SK-N-MC (cell line): ENCODE measurements at regions not wholly inside any gene's neighbourhood (a gene's known extent, or its start where the extent isn't known, plus 50 kb on each side); places are given as distances from the start of the nearest gene placed in this dataset.

Source experiments
- EZH2 ChIP-seq: fragments of 200-600 bp; sonication (generic); IDR thresholded peaks from one replicate; pipeline ENCODE4 v1.6.1; 2017; ENCODE audit warnings: antibody characterized with exemption
- POLR2AphosphoS5 ChIP-seq: IDR thresholded peaks from 2 replicates; pipeline ENCODE4 v1.6.1; 2012; ENCODE audit warnings: mild to moderate bottlenecking, low read depth, low read length, borderline replicate concordance

DNA sequence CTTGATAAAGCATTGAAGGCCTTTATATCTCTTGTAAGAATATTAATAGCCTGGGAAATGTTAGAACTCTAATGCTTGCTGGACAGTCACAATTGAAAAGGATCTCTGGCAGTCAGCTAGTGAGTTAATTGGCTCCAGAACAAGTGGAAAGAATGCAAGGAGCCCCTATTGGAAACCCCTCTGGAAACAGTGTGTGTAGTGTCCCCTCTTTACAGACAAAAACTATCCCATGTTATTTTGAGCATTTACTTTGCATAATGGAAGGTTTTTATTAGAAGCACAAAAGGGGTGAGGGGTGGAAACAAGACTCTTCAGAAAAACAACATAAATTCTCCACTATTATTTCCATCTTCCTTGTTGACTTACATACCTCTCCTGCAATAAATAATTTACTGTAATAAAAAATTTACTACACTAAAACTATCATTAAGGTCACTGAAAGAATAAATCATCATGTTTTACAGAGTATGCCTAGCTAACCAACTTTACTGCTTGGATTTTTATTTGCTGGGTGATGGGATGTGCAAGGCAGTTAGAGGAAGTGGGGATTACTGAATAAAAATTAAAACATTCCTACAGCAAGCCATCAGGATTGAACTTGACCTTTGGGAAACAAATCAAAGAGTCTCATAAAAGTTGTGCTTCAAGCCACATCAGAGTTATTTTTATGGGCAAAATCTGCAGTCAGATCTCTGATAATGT lies 610.4 kb downstream of the TBC1D4 start:
- TF ChIP-seq POLR2AphosphoS5 (no peak), EZH2 (no peak)
